Transverse colon (tissue), 4 donors: ENCODE measurements at regions not wholly inside any gene's neighbourhood (a gene's known extent, or its start where the extent isn't known, plus 50 kb on each side); places are given as distances from the start of the nearest gene placed in this dataset.

Experiments
- DNase-seq: peaks from one replicate; pipeline ENCODE4 v3.0.0-alpha.2; 2019
- H3K27ac ChIP-seq, 4 donors: fragments of 200-600 bp; sonication (generic); 2 replicates each; pipeline ENCODE4 v1.5.1; 2016 to 2018; ENCODE audit warnings: inconsistent platforms in 4 of 4
- H3K27me3 ChIP-seq: fragments of 200-600 bp; sonication (generic); 2 replicates; pipeline ENCODE4 v1.5.1; 2017; ENCODE audit warnings: inconsistent platforms
- H3K36me3 ChIP-seq, 4 donors: fragments of 200-600 bp; sonication (generic); 2 replicates each; pipeline ENCODE4 v1.5.1; 2017 to 2019; ENCODE audit warnings: inconsistent platforms in 4 of 4
- H3K4me1 ChIP-seq, 4 donors: fragments of 200-600 bp; sonication (generic); 2 replicates each; pipeline ENCODE4 v1.5.1; 2017 to 2020; ENCODE audit warnings: inconsistent platforms in 4 of 4
- H3K4me3 ChIP-seq, 4 donors: fragments of 200-600 bp; sonication (generic); 1 replicate in 1 of 4; 2 replicates in 3 of 4; pipeline versions ENCODE4 v1.5.1 to v1.6.1; 2017 to 2019; ENCODE audit warnings: inconsistent platforms in 4 of 4
- H3K9me3 ChIP-seq, 2 donors: fragments of 200-600 bp; sonication (generic); 2 replicates each; pipeline ENCODE4 v1.5.1; 2017 to 2019; ENCODE audit warnings: inconsistent platforms in 2 of 2
- CTCF ChIP-seq, 5 experiments: fragments of 200-600 bp in 3 of 5; fragments of 450-650 bp in 2 of 5; sonication (generic) in 3 of 5; IDR thresholded peaks; 1 replicate in 2 of 5; 2 replicates in 3 of 5; pipeline ENCODE4 v1.5.1; 2016 to 2017; ENCODE audit warnings: antibody characterized with exemption in 5 of 5, inconsistent platforms in 3 of 5, mild to moderate bottlenecking in 2 of 5, moderate library complexity in 1 of 5
- EP300 ChIP-seq: sonication (generic); formaldehyde crosslinking; IDR thresholded peaks from one replicate; pipeline ENCODE4 v1.6.1; 2017; ENCODE audit warnings: antibody characterized with exemption, low read depth
- POLR2A ChIP-seq: fragments of 450-650 bp; IDR thresholded peaks from one replicate; pipeline ENCODE4 v1.6.1; 2016; ENCODE audit warnings: antibody characterized with exemption, mild to moderate bottlenecking, moderate library complexity
- POLR2AphosphoS5 ChIP-seq, 3 donors: sonication (generic); formaldehyde crosslinking; IDR thresholded peaks; one replicate each; pipeline ENCODE4 v1.6.1; 2016; ENCODE audit warnings: antibody characterized with exemption in 3 of 3
- WGBS, 2 donors: methylation state at CpG; one replicate each; pipeline ENCODE4 v1.1.5; 2018; ENCODE audit warnings: low coverage in 1 of 2; 5-methylcytosine and 5-hydroxymethylcytosine counted together
- in situ Hi-C, 4 donors: fragments of 200-750 bp; cut with MboI; loops; one replicate each; pipeline versions ENCODE4 v1.15.0 to v1.15.1; 2017; ENCODE audit warnings: low sequenced_read_pairs in 3 of 4, low pct_ligation_motif_present in 1 of 4, low pct_unique_long_range_greater_than_20kb in 1 of 4
- intact Hi-C: fragments of 100-400 bp; cut with DNase I; formaldehyde crosslinking; loops from one replicate; pipeline ENCODE4 v1.15.1; 2023; ENCODE audit warnings: low total_unique reads

- Histone ChIP-seq H3K36me3 (no peaks in the 10 kb centered on the region), H3K4me3 (no peak overlapping the region), H3K9me3 (no peaks in the 10 kb centered on the region), H3K4me1 (peaks cover 0 to 12% (median 4%) of the 10 kb centered on the region in 4 donors), H3K27me3 (no peaks in the 10 kb centered on the region), H3K27ac (no peak overlapping the region)
- TF ChIP-seq POLR2A (no peak), POLR2AphosphoS5 (IDR thresholded peaks at IDR 0.05) (no peak), EP300 (no peak), CTCF (IDR thresholded peaks at IDR 0.05) (no peak)
- intact Hi-C loops, result no loop called here
- 89 to 91% methylated on average over 1 to 5 of the region's 6 CpGs for WGBS, 2 donors
- no peak for DNase-seq
- in situ Hi-C loops, result no loop called here
Observed at GRCh38 chr6:3663811-3664210, 87.7 kb downstream of the PXDC1 start.

DNA sequence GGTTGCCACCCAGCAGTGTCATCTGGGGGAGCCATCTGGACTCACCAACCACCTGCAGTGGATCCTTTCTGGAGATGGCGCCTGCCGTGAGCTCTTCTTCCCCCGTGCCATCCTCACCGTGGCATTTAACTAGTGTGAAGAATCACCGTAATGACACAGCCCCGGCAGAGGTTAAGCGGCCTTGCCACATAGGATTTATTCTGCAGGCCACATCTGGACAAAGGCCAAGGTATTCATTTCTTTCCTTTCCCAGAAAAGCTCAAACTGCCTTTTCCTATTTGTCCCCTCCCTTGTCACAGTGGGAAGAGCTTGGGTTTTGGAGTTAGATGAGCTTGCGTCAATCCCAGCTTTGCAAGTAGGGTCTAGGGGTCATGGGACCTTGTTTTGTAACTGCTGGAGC lies 88.4 kb downstream of the PXDC1 start:
- H3K27ac ChIP-seq, result no peak overlapping the region
- no peak for DNase-seq
- H3K4me1 ChIP-seq, result peaks cover 0 to 12% (median 4%) of the 10 kb centered on the region in 4 donors
- H3K36me3 ChIP-seq, result no peaks in the 10 kb centered on the region
- TF ChIP-seq CTCF (IDR thresholded peaks at IDR 0.05), result no peak
- no peak overlapping the region for H3K4me3 ChIP-seq
- in situ Hi-C loops (no loop called here), intact Hi-C loops (no loop called here)
- H3K9me3 ChIP-seq, result no peaks in the 10 kb centered on the region
- H3K27me3 ChIP-seq, result no peaks in the 10 kb centered on the region
- 68 to 84% methylated on average over 7 to 8 of the region's 8 CpGs for WGBS, 2 donors

DNA sequence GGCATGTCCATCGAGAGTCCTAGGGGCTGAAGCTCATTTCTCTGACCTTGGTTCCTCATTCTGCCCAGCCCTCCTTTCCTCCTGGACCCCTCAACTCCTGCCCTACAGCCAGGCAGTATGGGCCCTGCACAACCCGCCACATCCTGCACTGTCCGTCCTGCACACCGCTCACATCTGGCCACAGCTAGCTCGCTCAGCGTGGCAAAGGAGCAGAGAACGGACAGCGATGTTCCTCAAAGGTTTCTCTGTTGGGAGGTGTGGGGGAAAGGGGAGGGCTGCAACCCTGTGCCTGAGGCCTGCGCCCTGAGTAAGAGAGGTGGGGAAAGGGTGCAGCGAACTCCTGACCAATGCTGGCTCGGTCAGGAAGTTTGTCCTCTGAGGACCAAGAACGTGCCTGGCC lies 90.1 kb downstream of the PXDC1 start:
- Histone ChIP-seq H3K4me3 (no peak overlapping the region), H3K36me3 (no peaks in the 10 kb centered on the region), H3K9me3 (no peaks in the 10 kb centered on the region), H3K27ac (no peak overlapping the region), H3K4me1 (peaks cover 0 to 12% (median 4%) of the 10 kb centered on the region in 4 donors), H3K27me3 (no peaks in the 10 kb centered on the region)
- in situ Hi-C loops, result no loop called here
- TF ChIP-seq CTCF (IDR thresholded peaks at IDR 0.05) (no peak), POLR2A (no peak), POLR2AphosphoS5 (IDR thresholded peaks at IDR 0.05) (no peak), EP300 (no peak)
- WGBS, 2 donors, result 67 to 90% methylated on average over 1 to 12 of the region's 12 CpGs
- no peak for DNase-seq
- intact Hi-C loops, result no loop called here

DNA sequence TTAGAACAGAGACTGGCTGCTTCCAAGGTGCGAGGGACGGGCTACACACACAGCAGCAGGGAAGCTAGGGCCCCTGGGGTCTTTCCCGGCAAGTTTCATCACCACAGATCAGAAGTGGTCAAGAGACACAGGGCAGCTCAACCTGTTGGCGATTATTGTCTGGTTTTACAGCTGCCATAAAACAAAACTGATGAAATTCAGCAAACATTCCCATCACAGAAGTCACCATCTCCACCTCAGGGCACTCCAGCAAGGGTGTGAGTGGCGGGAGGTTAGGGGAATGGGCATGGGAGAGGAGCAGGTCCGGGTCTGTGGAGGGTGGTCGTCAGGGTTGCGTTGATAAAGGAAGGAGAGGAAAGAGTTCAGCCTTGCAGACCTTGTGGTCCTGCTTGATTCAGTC lies 91.0 kb downstream of the PXDC1 start:
- H3K4me1 ChIP-seq, result peaks cover 0 to 7% (median 3%) of the 10 kb centered on the region in 4 donors
- in situ Hi-C loops, result no loop called here
- TF ChIP-seq EP300, result no peak
- no peak for TF ChIP-seq POLR2AphosphoS5 (IDR thresholded peaks at IDR 0.05)
- H3K36me3 ChIP-seq, result no peaks in the 10 kb centered on the region
- intact Hi-C loops, result no loop called here
- H3K9me3 ChIP-seq, result no peaks in the 10 kb centered on the region
- no peak overlapping the region for H3K4me3 ChIP-seq
- H3K27me3 ChIP-seq, result no peaks in the 10 kb centered on the region
- no peak overlapping the region for H3K27ac ChIP-seq
- no peak for DNase-seq
- 68% methylated on average over 8 of the region's 8 CpGs; no CpG with 5 or more reads in 1 of the 2 donors for WGBS, 2 donors

DNA sequence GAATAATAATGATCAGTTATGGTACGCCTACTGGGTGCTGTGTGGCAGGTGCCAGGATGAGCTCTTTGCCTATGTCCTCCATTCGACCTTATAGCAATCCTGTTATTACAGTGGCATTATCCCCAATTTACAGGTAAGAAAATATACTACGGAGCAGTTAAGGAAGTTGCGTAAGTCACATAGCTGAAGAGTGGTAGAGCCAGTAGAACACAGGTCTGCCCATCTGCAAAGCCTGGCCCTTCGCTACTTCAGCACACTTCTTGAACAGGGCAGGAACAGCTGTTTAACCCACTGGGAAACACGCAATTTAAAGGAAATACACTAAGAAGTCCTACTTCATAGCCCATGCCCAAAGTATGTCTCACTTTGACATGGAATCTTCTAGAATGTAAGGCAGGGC lies 91.8 kb downstream of the PXDC1 start:
- Histone ChIP-seq H3K36me3 (no peaks in the 10 kb centered on the region), H3K27ac (no peak overlapping the region), H3K4me3 (no peak overlapping the region), H3K27me3 (no peaks in the 10 kb centered on the region), H3K9me3 (no peaks in the 10 kb centered on the region), H3K4me1 (no peaks in the 10 kb centered on the region)
- TF ChIP-seq CTCF (IDR thresholded peaks at IDR 0.05), result no peak
- TF ChIP-seq EP300, result no peak
- no peak for TF ChIP-seq POLR2AphosphoS5 (IDR thresholded peaks at IDR 0.05)
- intact Hi-C loops, result no loop called here
- DNase-seq, result no peak
- in situ Hi-C loops, result no loop called here
- WGBS, 2 donors, result 71 to 83% methylated on average over 3 to 6 of the region's 6 CpGs
